GM19452 (cell line): ENCODE measurements at regions not wholly inside any gene's neighbourhood (a gene's known extent, or its start where the extent isn't known, plus 50 kb on each side); places are given as distances from the start of the nearest gene placed in this dataset.

ENCODE experiments used
- ATAC-seq: cut with Tn5 transposase; IDR thresholded peaks from one replicate; pipeline ENCODE4 v1.9.1; 2021; ENCODE audit not compliant: unreplicated experiment

- ATAC-seq = no peak
These were observed 156.4 kb upstream of the FOXF1 start for GRCh38 chr16:86353948-86354347.

- ATAC-seq = no peak
These were observed 155.4 kb upstream of the FOXF1 start for GRCh38 chr16:86354641-86355513.

DNA sequence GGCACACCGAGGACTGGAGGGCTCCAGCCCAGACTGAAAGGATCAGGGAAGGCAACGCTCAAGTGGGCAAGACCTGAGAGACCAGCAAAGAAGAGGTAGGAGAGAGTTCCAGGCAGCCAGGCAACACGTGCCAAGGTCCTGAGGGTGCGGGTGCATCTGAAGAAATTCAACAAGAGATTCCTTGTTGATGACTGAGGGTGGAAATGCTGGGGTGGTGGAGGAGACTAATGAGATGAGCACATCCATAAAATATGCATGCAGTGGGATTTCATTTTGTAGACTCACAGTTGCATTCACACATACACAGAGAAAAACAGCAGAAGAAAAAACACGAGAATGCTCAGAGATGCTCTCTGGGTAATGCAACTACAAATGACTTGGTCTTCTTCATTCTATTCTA, 154.8 kb upstream of the FOXF1 start:
- no peak for ATAC-seq

DNA sequence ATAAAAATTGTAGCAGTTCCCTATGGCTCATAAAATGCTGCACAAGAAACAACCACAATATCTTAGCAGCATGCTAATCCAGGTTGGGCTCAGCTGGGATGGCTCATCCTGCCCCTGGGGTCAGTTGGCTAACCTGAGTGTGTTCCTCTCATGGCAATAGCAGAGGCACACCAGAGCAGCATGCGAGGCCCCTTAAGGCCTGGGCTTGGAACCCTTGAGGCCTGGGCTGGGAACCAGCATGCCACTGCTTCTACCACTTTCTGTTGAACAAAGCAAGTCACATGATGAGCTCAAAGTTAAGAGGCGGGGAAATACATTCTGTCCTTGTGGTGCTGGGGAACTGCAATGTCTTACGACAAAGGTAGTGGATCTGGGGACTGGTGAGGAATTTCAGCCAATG, 154.4 kb upstream of the FOXF1 start:
- no peak for ATAC-seq

GRCh38 chr16:86356804-86357203, 153.5 kb upstream of the FOXF1 start:
- no peak for ATAC-seq

DNA sequence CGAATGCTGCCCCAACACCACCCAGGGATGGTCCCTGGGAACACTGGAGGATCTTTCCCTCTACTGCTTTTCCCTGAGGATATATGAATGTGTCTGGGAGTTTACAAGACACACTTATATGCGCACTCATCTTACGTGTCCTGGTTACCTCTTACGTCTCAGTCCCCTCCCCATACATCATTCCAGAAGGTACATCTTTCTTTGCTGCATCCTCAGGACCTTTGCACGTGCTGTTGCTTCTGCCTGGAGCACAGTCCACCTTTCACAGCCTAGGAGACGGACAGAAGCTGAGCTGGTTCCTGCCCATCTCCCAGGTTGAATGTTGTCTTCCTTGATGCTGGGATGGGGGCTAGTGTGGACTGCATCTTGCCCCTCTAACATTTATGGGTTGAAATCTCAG, 153.0 kb upstream of the FOXF1 start:
- ATAC-seq = no peak

- no peak for ATAC-seq
These were observed 152.4 kb upstream of the FOXF1 start for GRCh38 chr16:86357950-86358349.

GRCh38 chr16:86359571-86359970, 150.8 kb upstream of the FOXF1 start:
- ATAC-seq = no peak

GRCh38 chr16:86362155-86362849, 148.0 kb upstream of the FOXF1 start:
- ATAC-seq = no peak

DNA sequence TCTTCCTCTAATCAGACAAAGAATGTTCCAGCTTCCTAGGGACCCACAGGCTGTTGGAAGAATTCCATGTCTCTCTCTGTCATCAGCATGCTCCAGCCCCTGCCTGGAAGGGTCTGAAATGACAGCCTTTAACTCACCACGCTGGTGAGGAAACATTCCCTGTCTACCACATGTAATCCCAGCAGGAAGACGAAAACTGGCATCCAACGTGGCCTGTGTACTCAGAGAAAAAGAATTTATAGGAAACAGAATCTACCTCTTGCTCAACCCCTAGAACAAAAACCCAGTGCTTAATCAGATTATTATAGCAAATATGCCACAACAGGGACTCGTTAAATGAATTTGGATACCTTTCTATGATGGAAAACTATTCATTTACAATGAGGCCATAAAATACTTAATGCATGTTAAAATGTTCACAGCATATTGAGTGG, 147.3 kb upstream of the FOXF1 start:
- no peak for ATAC-seq

GRCh38 chr16:86363836-86364618, 146.3 kb upstream of the FOXF1 start:
- no peak for ATAC-seq

DNA sequence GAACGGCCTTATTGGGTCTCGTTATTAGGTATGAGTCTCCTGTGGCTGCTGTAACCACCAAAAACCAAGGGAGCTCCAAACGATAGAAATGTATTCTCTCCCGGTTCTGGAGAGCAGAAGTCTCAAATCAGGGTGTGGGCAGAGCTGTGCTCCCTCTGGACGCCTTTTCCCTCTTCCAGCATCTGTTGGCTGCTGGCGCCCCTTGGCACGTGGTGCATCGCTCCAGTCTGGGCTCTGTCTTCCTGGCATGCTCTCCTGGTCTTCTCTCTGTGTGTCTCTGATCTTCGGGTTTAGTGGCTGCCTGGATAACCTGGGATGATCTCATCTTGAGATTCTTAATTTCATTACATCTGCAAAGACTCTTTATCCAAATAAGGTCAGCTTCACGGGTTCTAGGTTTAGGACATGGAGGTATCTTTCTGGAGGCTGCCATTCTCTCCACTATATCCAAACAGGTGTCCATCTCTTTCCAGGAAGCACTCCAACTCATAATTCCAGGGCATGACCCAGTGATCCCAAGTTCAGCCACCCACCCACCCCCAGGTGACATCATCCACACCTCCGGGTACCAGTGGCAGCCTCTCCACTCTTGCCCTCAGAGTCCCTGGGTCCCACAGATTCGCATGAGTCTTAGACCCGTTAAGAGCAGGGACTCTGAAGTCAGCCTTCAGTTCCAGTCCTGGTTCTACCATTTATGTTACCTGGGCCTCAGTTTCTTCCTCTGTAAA, 145.5 kb upstream of the FOXF1 start:
- no peak for ATAC-seq

DNA sequence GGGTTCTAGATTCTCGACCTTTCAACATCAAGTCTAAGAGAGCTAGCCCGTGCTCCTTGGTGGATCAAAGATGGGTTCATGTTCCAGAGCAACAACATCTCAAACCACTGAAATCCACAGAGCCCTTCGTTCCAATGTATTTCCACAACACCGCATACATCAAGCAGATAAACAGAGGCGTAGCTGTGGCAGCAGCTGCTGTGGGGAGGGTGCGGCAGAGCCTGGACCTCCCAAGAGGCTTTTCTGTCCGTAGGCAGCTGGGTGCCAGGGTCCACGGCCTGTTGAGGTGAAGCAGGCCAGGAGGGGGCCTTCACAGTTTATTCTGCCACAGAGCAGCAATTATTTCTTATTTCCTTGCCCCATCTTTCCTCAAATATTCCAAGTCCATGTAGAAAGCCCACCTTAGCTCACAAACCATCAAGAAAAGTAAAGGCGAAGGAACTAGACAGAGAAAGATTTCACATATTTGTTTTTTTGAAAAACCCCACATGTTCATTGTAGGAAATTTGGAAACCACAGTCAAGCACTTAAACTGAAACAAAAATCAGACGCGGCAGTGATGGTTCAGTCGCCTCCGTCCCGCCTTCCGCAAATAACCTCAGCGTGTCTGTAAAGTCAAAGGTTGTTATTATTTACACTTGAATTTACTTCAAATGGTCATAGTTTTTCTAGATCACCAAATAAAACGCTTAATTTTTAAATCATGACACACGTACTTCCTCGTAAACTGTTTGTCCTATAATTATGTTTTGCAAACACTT, 144.6 kb upstream of the FOXF1 start:
- ATAC-seq = no peak

GRCh38 chr16:86366481-86366880, 143.8 kb upstream of the FOXF1 start:
- ATAC-seq = no peak

GRCh38 chr16:86367291-86368072, 142.8 kb upstream of the FOXF1 start:
- no peak for ATAC-seq

DNA sequence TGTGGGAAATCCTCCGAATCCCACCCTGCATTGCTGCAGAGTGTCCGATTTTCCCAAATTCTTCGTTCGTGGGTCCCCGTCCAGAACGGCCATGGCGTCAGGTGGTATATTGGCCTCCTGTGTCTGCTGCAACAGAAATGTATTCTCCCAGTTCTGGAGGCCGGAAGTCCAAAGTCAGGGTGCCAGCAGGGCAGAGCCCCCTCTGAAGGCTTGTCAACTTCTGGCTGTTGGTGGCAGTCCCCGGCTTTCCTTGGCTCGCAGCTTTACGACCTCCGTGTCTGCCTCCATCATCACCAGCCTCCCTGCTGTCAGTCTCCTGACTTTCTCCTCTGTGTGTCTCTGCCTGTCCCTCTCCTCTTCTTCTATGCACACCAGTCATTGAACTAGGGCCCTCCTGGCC, 142.1 kb upstream of the FOXF1 start:
- no peak for ATAC-seq

GRCh38 chr16:86370062-86370461, 140.3 kb upstream of the FOXF1 start:
- ATAC-seq = no peak

- ATAC-seq = no peak
These were observed 139.1 kb upstream of the FOXF1 start for GRCh38 chr16:86371083-86371803.

GRCh38 chr16:86372193-86372592, 138.1 kb upstream of the FOXF1 start:
- no peak for ATAC-seq
